Activated CD8-positive, alpha-beta T cell treated with anti-CD3 and anti-CD28 coated beads for 36 hours (primary cell): ENCODE measurements at regions not wholly inside any gene's neighbourhood (a gene's known extent, or its start where the extent isn't known, plus 50 kb on each side); places are given as distances from the start of the nearest gene placed in this dataset.

Source experiments
- ATAC-seq: fragments of 200-7000 bp; cut with Tn5 transposase; one replicate; pipeline ENCODE4 v1.10.0; 2021; ENCODE audit warnings: mild to moderate bottlenecking, moderate library complexity
- CTCF ChIA-PET: fragments of 350-600 bp; sonication (Branson Sonifier 250); formaldehyde crosslinking; loops from one replicate; lab custom pipeline; 2021; ENCODE audit warnings: antibody characterized with exemption; lab: Charles Lee
- POLR2A ChIA-PET: fragments of 350-600 bp; sonication (Branson Sonifier 250); formaldehyde crosslinking; loops from one replicate; lab custom pipeline; 2021; ENCODE audit warnings: antibody characterized with exemption; lab: Charles Lee
- DNase-seq: peaks from one replicate; pipeline ENCODE4 v3.0.0-alpha.2; 2020
- H3K27ac Mint-ChIP-seq: one replicate; pipeline ENCODE4 v1.8.0; 2021; ENCODE audit warnings: mild to moderate bottlenecking, mixed read lengths
- H3K27me3 Mint-ChIP-seq: one replicate; pipeline ENCODE4 v1.8.0; 2021; ENCODE audit warnings: mixed read lengths
- H3K36me3 Mint-ChIP-seq: one replicate; pipeline ENCODE4 v1.8.0; 2021; ENCODE audit warnings: low read depth, mixed read lengths
- H3K4me1 Mint-ChIP-seq: one replicate; pipeline ENCODE4 v1.8.0; 2021; ENCODE audit warnings: low read depth, mixed read lengths
- H3K4me3 Mint-ChIP-seq: one replicate; pipeline ENCODE4 v1.8.0; 2021; ENCODE audit warnings: mild to moderate bottlenecking, moderate library complexity, mixed read lengths
- H3K9me3 Mint-ChIP-seq: one replicate; pipeline ENCODE4 v1.8.0; 2021; ENCODE audit warnings: mixed read lengths
- intact Hi-C: fragments of 100-400 bp; cut with micrococcal nuclease; formaldehyde crosslinking; loops from one replicate; pipeline ENCODE4 v1.10.0; 2022
- TF ChIP-seq, protein P1 (sequence below): fragments of 200-600 bp; IDR thresholded peaks from one replicate; pipeline ENCODE4 v1.8.0; 2022; ENCODE audit warnings: antibody characterized with exemption, mild to moderate bottlenecking

DNA sequence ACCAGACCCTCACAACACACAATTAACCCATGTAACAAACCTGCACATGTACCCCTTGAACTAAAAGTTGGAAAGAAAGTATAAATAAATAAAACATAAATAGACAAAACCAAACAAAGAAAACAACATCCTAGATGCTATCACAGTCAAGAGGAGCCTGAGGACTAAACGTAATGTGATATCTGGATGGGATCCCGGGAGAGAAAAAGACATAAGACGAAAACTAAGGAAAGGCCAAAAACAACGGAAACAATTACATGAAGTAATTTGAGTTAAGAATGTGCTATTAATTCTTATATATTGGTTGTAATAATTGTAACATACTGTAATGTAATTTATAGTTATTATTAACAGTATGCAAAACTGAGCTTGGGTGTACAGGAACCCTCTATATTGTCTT is 793.9 kb downstream of the SEMA5A start:
- DNase-seq (no peak), ATAC-seq (no peak)
- Mint-ChIP-seq H3K27ac (no peak overlapping the region), H3K27me3 (no peaks in the 10 kb centered on the region), H3K4me3 (no peak overlapping the region), H3K36me3 (no peaks in the 10 kb centered on the region), H3K9me3 (peaks cover 6% of the 10 kb centered on the region), H3K4me1 (no peaks in the 10 kb centered on the region)
- POLR2A ChIA-PET = no interaction called here
- intact Hi-C loops = no loop called here
- CTCF ChIA-PET = no interaction called here
- TF ChIP-seq, protein P1, sequence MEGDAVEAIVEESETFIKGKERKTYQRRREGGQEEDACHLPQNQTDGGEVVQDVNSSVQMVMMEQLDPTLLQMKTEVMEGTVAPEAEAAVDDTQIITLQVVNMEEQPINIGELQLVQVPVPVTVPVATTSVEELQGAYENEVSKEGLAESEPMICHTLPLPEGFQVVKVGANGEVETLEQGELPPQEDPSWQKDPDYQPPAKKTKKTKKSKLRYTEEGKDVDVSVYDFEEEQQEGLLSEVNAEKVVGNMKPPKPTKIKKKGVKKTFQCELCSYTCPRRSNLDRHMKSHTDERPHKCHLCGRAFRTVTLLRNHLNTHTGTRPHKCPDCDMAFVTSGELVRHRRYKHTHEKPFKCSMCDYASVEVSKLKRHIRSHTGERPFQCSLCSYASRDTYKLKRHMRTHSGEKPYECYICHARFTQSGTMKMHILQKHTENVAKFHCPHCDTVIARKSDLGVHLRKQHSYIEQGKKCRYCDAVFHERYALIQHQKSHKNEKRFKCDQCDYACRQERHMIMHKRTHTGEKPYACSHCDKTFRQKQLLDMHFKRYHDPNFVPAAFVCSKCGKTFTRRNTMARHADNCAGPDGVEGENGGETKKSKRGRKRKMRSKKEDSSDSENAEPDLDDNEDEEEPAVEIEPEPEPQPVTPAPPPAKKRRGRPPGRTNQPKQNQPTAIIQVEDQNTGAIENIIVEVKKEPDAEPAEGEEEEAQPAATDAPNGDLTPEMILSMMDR = no peak

GRCh38 chr5:8752595-8752994 is 793.3 kb downstream of the SEMA5A start:
- peaks cover 6% of the 10 kb centered on the region for H3K9me3 Mint-ChIP-seq
- no peak overlapping the region for H3K27ac Mint-ChIP-seq
- no peaks in the 10 kb centered on the region for H3K36me3 Mint-ChIP-seq
- TF ChIP-seq, protein P1 = no peak
- no peaks in the 10 kb centered on the region for H3K27me3 Mint-ChIP-seq
- ATAC-seq (no peak), DNase-seq (no peak)
- no peaks in the 10 kb centered on the region for H3K4me1 Mint-ChIP-seq
- intact Hi-C loops = no loop called here
- H3K4me3 Mint-ChIP-seq = no peak overlapping the region
- ChIA-PET POLR2A (no interaction called here), CTCF (no interaction called here)

DNA sequence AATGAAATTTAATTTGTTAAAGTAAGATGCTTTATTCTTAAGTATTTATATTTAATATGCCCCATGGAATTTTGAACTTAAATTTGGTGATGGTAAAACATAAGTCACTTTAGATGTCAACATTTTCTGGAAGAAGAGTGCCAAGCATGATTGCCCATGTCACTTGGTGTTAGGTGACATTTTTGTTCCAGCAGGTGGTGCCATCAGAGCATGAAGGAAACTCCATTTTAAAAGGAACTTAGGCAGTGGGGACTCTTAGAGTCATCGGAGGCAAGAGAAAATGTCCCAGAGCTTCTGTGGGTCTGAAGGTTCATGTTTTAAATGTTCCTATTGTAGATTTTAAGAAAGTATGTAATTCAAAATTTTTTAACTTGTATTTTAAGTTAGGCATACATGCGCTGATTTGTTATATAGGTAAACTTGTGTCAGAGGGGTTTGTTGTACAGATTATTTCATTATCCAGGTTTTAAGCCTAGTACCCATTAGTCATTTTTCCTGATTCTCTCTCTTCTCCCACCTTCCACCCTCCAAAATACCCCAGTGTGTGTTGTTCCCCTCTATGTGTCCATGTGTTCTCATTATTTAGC is 789.3 kb downstream of the SEMA5A start:
- peaks cover 16% of the 10 kb centered on the region for H3K9me3 Mint-ChIP-seq
- no peak overlapping the region for H3K4me3 Mint-ChIP-seq
- ChIA-PET CTCF (no interaction called here), POLR2A (no interaction called here)
- intact Hi-C loops = no loop called here
- no peak overlapping the region for H3K27ac Mint-ChIP-seq
- no peaks in the 10 kb centered on the region for H3K4me1 Mint-ChIP-seq
- TF ChIP-seq, protein P1 = no peak
- ATAC-seq = no peak
- peak; percentile 9 for DNase-seq
- no peaks in the 10 kb centered on the region for H3K36me3 Mint-ChIP-seq
- no peaks in the 10 kb centered on the region for H3K27me3 Mint-ChIP-seq

- DNase-seq (no peak), ATAC-seq (no peak)
- no peaks in the 10 kb centered on the region for H3K27me3 Mint-ChIP-seq
- H3K27ac Mint-ChIP-seq = no peak overlapping the region
- H3K4me3 Mint-ChIP-seq = no peak overlapping the region
- no peaks in the 10 kb centered on the region for H3K36me3 Mint-ChIP-seq
- H3K4me1 Mint-ChIP-seq = no peaks in the 10 kb centered on the region
- TF ChIP-seq, protein P1 = no peak
- intact Hi-C loops = no loop called here
- ChIA-PET POLR2A (no interaction called here), CTCF (no interaction called here)
- H3K9me3 Mint-ChIP-seq = peaks cover 9% of the 10 kb centered on the region
Measured at GRCh38 chr5:8765886-8766285, 780.0 kb downstream of the SEMA5A start.

DNA sequence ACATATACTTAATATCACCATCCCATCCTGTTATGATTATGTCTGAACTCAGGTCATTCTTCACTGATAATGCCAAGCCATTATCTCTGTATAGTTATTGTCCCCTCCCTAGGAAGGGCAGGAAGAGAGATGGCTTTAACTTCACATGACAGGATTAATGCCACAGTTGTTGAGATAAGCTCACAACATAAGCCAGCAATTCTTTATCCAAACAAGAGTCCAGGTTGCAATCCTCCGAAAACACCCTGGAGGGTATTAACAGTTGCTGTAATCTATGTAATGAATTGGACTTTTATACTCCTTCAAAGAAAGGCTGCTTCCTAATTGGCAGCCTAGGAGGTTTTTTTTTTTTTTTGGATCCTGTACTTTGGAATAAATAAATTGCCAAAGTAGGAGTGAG is 779.4 kb downstream of the SEMA5A start:
- no peaks in the 10 kb centered on the region for H3K4me1 Mint-ChIP-seq
- TF ChIP-seq, protein P1 = no peak
- ATAC-seq = no peak
- H3K27ac Mint-ChIP-seq = no peak overlapping the region
- no peak overlapping the region for H3K4me3 Mint-ChIP-seq
- DNase-seq = no peak
- H3K9me3 Mint-ChIP-seq = peaks cover 7% of the 10 kb centered on the region
- no peaks in the 10 kb centered on the region for H3K36me3 Mint-ChIP-seq
- intact Hi-C loops = no loop called here
- no peaks in the 10 kb centered on the region for H3K27me3 Mint-ChIP-seq
- ChIA-PET CTCF (no interaction called here), POLR2A (no interaction called here)
